RCC 7860 (cell line): ENCODE measurements at regions not wholly inside any gene's neighbourhood (a gene's known extent, or its start where the extent isn't known, plus 50 kb on each side); places are given as distances from the start of the nearest gene placed in this dataset.
"Not testable (repeated sequence)": the region's sequence is repeated elsewhere in the genome, so short reads cannot be mapped to it uniquely, and the experiment has no call there.

ENCODE experiments used
- DNase-seq: peaks from one replicate; pipeline ENCODE4 v3.0.0-alpha.2; 2015; ENCODE audit warnings: low spot score
- FAIRE-seq: peaks from 2 replicates; lab custom pipeline; 2012; peaks lifted over from hg19 to GRCh38; lab: Jason Lieb, UNC

DNA sequence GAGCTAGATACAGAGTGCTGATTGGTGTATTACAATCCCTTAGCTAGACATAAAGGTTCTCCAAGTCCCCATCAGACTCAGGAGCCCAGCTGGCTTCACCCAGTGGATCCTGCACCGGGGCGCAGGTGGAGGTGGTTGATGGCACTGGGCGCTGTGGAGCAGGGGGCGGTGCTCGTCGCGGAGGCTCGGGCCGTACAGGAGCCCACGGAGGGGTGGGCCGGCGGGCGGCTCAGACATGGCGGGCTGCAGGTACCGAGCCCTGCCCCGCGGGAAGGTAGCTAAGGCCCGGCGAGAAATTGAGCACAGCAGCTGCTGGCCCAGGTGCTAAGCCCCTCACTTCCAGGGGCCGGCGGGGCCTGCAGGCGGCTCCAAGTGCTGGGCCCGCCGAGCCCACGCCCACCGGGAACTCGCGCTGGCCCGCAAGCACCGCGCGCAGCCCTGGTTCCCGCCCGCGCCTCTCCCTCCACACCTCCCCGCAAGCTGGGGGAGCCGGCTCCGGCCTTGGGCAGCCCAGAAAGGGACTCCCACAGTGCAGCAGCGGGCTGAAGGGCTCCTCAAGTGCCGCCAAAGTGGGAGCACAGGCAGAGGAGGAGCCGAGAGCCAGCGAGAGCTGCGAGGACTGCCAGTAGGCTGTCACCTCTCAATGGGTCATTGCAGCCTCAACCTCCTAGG lies 96.4 kb upstream of the MYO10 start:
- not testable (repeated sequence) for FAIRE-seq, DNase-seq

GRCh38 chr5:17034992-17035391 lies 98.9 kb upstream of the MYO10 start:
- not testable (repeated sequence) for DNase-seq, FAIRE-seq

DNA sequence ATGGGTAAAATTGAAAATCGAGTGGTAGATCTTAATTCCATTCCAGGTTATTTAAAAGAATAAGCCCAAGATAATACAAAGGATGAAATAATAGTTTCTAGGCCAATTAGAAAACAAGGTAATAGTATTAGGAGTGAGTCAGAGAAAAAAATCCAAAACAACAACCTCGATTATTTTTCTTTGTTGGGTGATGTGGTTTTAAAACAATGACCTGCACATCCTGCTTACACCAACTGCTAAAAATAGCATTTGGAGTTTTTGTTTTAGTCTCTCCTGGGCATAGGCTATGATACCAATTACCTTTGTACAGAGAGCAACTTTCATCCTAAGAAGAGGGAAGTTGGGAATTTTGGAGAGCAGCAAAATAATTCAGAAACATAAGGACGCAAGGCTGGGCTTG lies 101.7 kb upstream of the MYO10 start:
- DNase-seq, result no peak
- no peak for FAIRE-seq

DNA sequence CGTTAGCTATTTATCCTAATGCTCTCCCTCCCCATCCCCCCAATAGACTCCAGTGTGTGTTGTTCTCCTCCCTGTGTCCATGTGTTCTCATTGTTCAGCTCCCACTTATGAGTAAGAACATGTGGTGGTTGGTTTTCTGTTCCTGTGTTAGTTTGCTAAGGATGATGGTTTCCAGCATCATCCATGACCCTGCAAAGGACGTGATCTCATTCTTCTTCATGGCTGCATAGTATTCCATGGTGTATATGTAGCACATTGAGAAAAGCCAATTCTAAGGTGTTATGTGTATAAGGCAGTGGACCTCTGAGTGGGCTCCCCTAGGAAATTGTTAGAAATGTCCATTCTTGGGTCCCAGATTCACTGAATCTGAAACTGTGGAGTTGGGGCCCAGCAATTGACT lies 103.1 kb upstream of the MYO10 start:
- no peak for DNase-seq
- no peak for FAIRE-seq

GRCh38 chr5:17042041-17042440 lies 106.0 kb upstream of the MYO10 start:
- DNase-seq, result no peak
- FAIRE-seq, result no peak

DNA sequence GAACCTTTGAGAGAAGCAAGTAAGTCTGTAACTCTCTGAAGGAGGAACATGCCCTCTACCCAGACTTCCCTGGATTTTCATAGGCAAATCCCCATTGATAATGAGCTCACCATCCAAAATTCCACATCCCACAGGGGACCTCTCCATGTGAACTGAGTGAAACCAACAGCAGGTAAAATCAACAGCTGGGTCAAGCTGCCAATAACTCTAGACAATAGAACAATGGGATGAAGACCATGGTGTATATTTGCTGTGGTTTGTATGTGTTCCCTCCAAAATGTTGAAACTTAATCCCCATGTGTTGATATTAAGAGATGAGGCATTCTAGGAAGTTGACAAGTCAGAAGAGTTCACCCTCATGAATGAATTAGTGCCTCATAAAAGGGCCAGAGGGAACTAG lies 110.2 kb upstream of the MYO10 start:
- FAIRE-seq (no peak), DNase-seq (no peak)

DNA sequence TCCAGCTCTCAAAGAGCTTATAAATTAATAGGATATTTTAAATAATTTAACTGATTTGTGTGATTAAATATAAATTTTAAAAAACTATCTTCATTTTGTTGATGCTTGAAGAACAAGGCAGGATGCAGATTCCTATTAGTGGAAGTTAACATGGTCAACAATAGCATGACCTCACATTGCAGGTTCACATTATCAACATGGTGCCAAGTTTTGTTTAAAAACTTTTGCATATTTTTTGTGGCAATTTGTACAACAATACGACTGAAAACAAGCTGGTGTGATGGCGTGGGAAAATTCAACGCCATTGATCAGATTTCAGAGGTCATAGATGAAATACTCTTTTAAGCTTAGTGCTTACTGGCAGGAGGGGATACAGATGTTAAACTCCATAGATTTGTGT lies 114.1 kb upstream of the MYO10 start:
- FAIRE-seq, result no peak
- no peak for DNase-seq

DNA sequence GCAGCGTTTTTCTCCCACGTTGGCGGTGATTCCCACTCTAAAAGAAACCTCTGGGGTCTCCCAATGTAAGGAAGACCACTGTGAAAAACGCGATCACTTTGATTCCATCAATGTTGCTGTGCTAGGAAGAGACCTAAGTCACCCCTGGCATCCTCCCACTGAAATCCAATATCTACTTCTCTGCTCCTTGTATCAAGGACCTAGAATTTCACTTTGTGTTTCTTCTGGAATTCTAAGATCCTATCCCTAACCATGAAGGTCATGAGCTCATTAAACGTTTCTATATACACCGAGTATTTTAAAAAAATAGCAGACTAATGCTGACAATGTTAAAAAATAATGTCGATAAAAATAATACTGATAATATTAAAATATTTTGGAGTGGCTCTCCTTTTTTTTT lies 118.8 kb upstream of the MYO10 start:
- no peak for DNase-seq
- peak; percentile 39 for FAIRE-seq

- FAIRE-seq (peak; percentile 88), DNase-seq (peak; percentile 74)
Measured at GRCh38 chr5:17056141-17056631, 120.1 kb upstream of the MYO10 start.

- DNase-seq (no peak), FAIRE-seq (no peak)
Measured at GRCh38 chr5:17058438-17058837, 122.3 kb upstream of the MYO10 start.

DNA sequence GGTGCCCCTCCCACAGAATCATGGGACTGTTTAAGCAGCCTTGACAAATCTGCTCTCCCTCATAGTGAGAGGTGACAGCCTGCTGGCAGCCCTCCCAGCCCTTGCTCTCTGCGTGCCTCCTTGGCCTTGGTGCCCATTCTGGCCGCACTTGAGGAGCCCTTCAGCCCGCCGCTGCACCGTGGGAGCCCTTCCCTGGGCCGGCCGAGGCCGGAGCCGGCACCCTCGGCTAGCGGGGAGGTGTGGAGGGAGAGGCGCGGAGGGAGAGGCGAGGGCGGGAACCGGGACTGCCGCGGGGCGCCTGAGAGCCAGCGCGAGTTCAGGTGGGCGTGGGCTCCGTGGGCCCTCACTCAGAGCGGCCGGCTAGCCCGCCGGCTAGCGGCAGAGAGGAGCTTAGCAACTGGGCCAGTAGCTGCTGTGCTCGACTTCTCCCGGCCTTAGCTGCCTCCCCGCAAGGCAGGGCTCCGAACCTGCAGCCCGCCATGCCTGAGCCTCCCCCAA lies 125.9 kb upstream of the MYO10 start:
- no peak for DNase-seq
- FAIRE-seq, result no peak

DNA sequence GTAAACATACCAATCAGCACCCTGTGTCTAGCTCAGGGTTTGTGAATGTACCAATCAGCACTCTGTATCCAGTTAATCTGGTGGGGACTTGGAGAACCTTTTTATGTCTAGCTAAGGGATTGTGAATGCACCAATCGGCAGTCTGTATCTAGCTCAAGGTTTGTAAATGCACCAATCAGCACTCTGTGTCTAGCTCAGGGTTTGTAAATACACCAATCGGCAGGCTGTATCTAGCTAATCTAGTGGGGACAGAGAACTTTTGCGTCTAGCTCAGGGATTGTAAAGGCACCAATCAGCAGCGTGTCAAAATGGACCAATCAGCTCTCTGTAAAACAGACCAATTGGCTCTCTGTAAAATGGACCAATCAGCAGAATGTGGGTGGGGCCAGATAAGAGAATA lies 126.7 kb upstream of the MYO10 start:
- DNase-seq, FAIRE-seq: not testable (repeated sequence)

DNA sequence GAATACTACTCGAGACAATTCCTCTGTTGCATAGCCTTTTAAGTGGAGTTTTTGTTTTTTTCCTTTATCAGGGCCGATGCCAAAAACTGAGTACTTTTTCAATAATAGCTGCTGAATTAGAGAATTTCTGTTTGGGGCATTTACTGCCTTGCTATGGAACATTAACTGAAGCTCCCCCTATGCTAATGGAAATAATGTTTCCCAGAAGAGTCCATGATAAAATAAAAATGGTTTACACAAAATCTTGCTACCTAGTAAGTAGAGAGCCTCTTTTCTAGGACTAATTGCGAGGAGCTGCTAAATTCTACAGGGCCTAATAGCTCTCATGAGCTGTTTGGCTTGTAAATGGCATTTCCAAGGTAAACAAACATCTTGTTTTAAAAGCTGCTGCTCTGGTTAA lies 128.2 kb upstream of the MYO10 start:
- no peak for DNase-seq
- no peak for FAIRE-seq

DNA sequence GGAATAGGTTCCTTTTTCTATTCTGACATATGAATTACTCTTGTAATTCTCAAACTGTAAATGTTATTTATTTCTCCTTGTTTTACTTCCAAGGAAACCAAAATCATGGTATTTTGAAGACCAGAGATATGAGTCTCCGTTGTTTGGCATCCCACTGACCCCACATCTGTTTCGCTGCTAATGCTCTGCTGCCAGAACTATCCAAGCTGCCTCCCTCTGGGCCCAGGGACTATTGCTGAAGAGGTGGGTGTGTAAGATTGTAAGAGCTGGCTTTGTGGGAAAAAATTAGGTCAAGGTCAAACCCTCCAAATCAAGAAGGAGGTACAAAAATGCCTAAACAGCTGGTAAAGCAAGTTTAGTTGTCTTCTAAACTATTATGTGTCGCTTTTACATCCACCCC lies 129.4 kb upstream of the MYO10 start:
- no peak for DNase-seq
- no peak for FAIRE-seq

DNA sequence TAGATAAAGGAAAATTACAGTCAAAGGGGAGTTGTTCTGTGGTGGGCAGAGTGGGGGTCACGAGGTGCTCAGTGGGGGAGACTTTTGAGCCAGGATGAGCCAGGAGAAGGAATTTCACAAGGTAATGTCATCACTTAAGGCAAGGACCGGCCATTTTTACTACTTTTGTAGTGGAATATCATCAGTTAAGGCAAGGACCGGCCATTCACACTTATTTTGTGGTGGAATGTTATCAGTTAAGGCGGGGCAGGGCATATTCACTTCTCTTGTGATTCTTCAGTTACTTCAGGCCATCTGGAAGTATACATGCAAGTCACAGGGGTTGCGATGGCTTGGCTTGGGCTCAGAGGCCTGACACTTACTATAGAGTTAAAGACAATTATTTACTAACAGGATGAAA lies 129.9 kb upstream of the MYO10 start:
- not testable (repeated sequence) for DNase-seq, FAIRE-seq

DNA sequence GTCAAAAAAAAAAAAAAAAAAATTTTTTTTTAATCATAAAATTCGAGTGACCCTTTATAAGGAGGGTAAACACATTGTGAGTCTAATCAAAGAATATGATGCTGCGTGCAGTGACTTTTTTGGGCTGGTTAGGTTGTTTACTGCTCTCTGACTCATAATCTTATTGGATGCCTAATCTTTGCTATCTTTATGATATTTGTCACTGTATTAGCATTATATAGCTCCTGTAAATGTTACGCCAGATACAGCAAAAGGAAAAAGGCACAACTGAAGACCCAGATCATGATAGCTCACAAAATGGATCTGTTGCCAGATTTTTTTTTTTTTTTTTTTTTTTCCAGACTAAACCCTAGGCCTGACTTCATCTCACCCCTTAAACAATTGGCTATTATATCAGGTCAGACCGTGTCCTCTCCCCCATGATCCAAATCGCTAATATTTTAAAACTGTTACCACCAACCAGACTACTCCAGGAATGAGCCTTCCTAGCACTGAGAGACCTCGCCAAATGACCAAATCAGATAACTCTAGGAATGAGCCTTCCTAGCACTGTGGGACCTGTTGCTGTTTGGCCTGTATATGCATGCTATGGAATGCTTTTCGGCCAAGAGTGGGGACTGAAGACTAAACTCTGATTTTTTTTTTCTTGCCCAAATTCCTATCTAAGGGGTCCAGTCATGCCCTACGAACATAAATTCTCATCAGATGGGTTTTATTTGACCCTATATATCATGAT lies 131.7 kb upstream of the MYO10 start:
- no peak for FAIRE-seq

GRCh38 chr5:17069995-17070511 lies 134.0 kb upstream of the MYO10 start:
- DNase-seq (peak; percentile 50), FAIRE-seq (no peak)

More for the DNA sequence above, 131.7 kb upstream of the MYO10 start:
- no peak for DNase-seq

- FAIRE-seq (no peak), DNase-seq (no peak)
Measured at GRCh38 chr5:17070647-17071046, 134.6 kb upstream of the MYO10 start.

- DNase-seq, result no peak
- FAIRE-seq, result no peak
Measured at GRCh38 chr5:17075236-17075635, 139.1 kb upstream of the MYO10 start.

- DNase-seq (no peak), FAIRE-seq (no peak)
Measured at GRCh38 chr5:17076272-17076671, 140.2 kb upstream of the MYO10 start.

GRCh38 chr5:17077440-17078233 lies 139.8 kb upstream of the BASP1 start:
- FAIRE-seq (no peak), DNase-seq (no peak)
